ENCODE measurements at regions not wholly inside any gene's neighbourhood (a gene's known extent, or its start where the extent isn't known, plus 50 kb on each side); places are given as distances from the start of the nearest gene placed in this dataset.

DNA sequence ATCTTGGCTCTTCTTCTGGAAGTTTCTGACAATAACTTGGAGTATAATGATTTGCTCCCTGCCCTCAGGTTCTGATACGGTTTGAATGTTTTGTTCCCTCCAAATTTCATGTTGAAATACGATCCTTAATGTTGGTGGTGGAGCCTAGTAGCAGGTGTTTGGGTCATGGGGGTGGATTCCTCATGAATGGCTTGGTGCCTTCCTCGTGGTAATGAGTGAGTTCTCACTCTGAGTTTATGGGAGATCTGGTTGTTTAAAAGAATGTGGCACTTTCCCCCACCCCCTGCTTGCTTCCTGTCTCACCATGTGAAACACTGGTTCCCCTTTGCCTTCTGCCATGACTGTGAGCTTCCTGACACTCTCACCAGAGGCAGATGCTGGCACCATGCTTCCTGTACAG is 103.0 kb upstream of the OSMR start:
- no peak for DNase-seq (ENCODE audit: extremely low read depth, low read depth)
- TF ChIP-seq, protein P1, sequence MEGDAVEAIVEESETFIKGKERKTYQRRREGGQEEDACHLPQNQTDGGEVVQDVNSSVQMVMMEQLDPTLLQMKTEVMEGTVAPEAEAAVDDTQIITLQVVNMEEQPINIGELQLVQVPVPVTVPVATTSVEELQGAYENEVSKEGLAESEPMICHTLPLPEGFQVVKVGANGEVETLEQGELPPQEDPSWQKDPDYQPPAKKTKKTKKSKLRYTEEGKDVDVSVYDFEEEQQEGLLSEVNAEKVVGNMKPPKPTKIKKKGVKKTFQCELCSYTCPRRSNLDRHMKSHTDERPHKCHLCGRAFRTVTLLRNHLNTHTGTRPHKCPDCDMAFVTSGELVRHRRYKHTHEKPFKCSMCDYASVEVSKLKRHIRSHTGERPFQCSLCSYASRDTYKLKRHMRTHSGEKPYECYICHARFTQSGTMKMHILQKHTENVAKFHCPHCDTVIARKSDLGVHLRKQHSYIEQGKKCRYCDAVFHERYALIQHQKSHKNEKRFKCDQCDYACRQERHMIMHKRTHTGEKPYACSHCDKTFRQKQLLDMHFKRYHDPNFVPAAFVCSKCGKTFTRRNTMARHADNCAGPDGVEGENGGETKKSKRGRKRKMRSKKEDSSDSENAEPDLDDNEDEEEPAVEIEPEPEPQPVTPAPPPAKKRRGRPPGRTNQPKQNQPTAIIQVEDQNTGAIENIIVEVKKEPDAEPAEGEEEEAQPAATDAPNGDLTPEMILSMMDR (IDR thresholded peaks at IDR 0.05; ENCODE audit: low read depth, low read length), result no peak

DNA sequence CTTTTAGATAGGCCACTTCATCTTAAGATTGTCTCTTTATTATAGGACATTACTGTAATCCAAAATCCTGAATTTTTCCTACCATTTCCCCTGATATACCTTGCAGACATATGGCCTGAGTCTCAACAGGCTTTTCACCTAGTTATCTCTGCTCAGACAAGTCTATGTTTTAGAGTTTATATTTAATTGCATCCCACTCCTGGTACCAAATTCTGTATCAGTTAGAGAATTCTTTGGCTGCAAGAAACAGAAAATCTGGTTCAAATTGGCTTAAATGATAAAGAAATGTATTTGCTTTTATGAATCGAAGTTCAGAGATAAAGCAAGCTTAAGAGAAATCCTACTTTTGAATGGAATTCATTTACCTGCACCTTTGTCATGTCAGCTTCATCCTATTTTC is 102.2 kb upstream of the OSMR start:
- no peak for DNase-seq (ENCODE audit: extremely low read depth, low read depth)
- TF ChIP-seq, protein P1 (IDR thresholded peaks at IDR 0.05; ENCODE audit: low read depth, low read length), result no peak

DNA sequence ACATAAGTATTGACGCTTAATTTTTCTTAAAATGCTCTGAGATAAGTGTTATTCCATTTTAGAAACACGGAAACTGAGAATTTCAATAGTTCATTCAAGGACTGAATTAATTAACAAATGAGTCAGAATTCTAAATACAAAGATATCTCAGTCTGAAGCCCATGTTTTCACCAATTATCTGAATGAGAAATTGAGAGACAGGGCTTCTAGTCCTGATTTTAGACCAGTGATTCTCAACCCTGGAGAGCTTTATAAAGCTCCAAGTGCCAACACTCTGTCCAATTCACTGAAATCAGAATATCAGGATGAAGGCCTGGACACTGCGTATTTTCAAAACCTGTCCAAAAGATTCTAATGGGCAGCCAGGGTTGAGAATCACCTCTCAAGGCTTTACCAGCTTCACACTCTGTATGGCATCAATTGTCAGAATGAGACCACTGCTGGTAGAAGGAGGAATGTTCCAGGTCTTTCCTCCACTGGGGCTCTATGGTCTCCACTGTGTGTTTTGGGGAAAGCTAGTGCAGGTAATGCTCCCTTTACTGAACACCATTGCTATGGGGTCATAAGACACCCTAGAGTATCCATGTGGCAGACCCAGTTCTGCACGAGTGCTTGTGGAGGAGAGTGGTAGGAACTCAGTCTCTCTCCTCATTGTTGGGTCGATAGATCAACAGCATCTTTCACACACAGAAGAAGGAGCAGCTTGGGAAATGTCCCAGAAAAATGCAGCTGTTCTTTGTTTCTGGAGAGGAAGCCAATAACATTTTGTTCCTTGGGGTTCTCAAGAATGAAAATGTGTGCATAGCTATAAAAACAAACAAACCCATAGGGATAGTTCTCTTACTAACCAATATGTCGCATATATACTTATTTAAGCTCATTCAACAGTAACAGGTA is 99.7 kb upstream of the OSMR start:
- TF ChIP-seq, protein P1 (IDR thresholded peaks at IDR 0.05; ENCODE audit: low read depth, low read length), result no peak
- DNase-seq (ENCODE audit: extremely low read depth, low read depth), result no peak

DNA sequence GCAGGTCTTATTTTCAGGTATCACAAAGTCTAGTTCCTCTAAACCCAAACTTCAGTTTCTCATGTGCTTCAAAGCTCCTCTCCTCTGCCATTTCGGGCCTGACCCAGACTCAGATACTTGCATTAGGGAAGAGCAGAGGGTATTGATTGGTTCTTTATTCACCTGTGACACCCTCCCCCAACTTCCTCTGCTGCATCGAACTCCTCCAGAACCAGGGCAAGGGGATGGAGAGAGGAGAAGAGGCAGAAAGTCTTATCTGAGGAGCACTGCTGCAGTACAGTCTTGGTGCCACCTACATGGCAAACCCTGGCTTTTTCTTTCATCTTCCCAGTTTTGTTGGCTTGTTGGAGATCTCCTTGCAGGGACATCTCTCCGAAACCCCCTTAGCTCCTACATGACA is 96.0 kb upstream of the OSMR start:
- TF ChIP-seq, protein P1 (IDR thresholded peaks at IDR 0.05; ENCODE audit: low read depth, low read length), result no peak
- no peak for DNase-seq (ENCODE audit: extremely low read depth, low read depth)

DNA sequence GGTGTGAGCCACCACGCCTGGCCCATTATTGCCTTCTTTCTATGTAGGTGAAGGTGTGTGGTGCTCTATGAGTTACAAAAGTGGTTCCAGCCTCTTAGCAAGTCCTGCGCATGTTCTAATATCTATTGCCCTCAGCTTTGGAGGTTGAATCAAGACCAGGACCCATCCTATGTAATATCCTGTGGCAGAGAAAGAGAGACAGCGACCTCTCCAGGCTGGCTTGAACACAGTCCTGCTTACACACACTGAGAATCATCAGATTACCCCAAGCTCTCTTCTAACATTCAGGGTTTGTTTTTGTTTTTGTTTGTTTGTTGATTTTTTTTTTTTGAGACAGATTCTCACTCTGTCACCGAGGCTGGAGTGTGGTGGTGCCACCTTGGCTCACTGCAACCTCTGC is 94.7 kb upstream of the OSMR start:
- no peak for DNase-seq (ENCODE audit: extremely low read depth, low read depth)

DNA sequence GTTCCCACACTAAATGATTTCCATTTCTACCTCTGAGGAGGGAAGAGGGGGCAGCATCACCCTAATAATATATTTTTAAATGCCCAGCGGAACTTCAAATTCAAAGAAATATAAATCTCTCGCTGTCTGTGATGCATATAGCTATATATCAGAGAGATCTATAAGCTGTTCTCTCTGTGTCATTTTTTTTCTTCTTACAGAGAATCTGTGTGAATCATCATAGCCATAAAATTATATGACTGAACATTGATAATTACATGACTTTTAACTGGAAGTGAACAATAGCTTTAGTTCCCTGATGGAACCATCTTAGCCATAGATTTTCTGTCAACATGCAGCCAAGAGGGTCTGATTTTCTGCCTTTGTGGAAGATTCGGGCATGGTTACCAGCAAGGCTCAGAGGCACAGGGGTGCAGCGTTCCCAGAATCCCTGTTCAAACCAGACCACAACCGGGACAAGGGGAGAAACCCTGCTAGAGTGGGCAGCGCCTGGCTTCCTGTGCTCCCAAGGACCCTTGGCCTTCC is 93.7 kb upstream of the OSMR start:
- DNase-seq (ENCODE audit: extremely low read depth, low read depth), result no peak
- TF ChIP-seq, protein P1 (IDR thresholded peaks at IDR 0.05; ENCODE audit: low read depth, low read length), result no peak

More for the DNA sequence above, 94.7 kb upstream of the OSMR start:
- TF ChIP-seq, protein P1 (IDR thresholded peaks at IDR 0.05; ENCODE audit: low read depth, low read length), result no peak

DNA sequence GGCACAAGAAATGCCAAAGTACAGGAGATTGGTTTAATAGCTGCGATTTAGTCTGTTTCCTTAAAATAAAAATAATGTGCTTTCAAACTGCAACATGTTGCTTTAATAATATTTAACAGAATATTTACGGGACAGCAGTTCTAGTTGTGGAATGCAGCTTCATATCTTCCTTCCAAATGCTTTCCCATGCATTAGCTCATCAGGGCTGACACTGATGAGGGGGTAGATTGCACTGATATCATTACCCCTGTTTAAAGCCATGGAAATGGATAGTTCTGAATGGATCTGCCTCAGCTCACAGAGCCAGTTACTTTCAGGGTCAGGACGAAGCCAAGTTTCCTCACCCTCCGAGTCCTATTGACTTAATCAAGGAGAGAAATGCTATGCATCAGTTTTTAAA is 93.2 kb upstream of the OSMR start:
- DNase-seq (ENCODE audit: extremely low read depth, low read depth), result no peak
- TF ChIP-seq, protein P1 (IDR thresholded peaks at IDR 0.05; ENCODE audit: low read depth, low read length), result no peak

Data from AG09319 (cell line).